GM21515 (cell line): ENCODE measurements at regions not wholly inside any gene's neighbourhood (a gene's known extent, or its start where the extent isn't known, plus 50 kb on each side); places are given as distances from the start of the nearest gene placed in this dataset.

Experiments
- ATAC-seq: cut with Tn5 transposase; IDR thresholded peaks from one replicate; pipeline ENCODE4 v1.9.1; 2021; ENCODE audit not compliant: unreplicated experiment

GRCh38 chr13:34300559-34300958 is 482.6 kb downstream of the RFC3 start:
- ATAC-seq, result no peak

GRCh38 chr13:34302596-34302995 is 484.6 kb downstream of the RFC3 start:
- ATAC-seq, result no peak

DNA sequence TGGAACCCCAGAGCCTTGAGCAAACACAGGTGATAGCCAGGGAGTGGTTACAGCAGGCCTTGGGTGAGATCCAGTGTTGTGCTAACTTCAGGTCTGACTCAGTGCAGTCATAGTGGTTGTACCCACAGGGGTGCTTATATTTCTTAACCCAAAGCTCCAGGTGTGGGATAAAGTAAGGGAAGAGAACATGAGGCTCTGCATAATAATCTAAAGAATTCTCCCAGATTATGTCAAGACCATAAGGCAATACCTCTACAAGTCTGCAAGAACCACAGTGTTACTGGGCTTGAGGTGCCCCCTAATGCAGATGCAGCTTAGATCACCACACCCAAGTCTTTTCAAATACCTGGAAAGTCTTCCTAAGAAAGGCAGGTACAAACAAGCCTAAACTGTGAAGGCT is 485.4 kb downstream of the RFC3 start:
- ATAC-seq, result no peak

- no peak for ATAC-seq
Measured at GRCh38 chr13:34307607-34308006, 489.7 kb downstream of the RFC3 start.

GRCh38 chr13:34308725-34309124 is 490.8 kb downstream of the RFC3 start:
- no peak for ATAC-seq

DNA sequence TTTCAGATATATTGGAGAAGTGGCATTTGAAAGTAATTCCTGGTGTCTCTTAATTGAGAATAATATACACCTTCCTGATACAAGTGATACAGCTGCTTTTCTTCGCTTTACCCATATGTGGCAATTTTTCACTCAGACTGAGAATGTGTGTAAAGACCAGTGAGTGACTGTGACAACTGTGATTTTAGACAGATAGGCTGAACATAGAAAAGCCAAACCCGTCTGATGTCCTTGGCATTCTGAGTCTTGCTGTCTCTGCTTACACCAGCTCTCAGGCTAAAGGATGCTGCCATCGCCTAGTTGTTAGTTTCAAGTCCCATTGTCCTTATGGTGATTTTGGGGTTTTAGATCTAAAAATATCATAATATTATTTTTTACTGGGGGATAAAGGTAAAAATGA is 492.6 kb downstream of the RFC3 start:
- ATAC-seq, result no peak

DNA sequence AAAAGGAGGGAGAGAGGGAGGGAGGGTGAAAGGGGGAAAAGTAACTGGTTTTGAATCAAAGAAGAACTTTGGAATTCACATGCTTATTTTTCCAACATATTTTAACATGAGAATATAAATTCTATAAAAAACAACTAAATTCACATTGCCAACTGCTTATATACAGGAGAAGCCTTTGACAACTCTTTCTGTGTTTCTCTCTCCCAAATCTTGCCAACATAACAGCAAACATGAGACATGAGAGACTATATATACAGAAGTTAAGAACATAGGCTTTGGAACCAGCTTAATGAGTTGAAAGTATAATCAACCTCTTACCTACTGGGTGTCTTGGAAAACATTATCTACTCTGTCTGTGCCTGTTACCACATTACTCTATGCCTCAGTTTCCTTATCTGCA is 493.3 kb downstream of the RFC3 start:
- no peak for ATAC-seq

GRCh38 chr13:34312578-34312977 is 494.6 kb downstream of the RFC3 start:
- no peak for ATAC-seq

DNA sequence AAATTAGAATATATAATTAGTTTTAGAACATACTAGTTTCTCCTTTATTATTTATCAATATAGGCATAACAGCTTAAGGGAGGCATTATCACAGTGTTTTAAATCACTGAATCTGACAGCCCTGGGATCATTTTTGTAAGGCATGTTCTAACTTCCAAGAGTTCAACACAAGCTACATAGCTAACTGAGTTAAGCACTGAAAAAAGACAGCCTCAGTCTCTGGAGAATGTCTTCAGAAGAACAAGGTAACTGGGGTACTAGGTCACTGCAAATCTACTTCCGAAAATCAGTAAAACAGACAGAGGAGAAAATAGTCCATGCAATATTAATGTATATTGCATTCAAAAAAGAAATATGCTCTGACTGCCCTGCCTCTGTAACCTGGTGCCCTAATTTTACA is 502.1 kb downstream of the RFC3 start:
- no peak for ATAC-seq

DNA sequence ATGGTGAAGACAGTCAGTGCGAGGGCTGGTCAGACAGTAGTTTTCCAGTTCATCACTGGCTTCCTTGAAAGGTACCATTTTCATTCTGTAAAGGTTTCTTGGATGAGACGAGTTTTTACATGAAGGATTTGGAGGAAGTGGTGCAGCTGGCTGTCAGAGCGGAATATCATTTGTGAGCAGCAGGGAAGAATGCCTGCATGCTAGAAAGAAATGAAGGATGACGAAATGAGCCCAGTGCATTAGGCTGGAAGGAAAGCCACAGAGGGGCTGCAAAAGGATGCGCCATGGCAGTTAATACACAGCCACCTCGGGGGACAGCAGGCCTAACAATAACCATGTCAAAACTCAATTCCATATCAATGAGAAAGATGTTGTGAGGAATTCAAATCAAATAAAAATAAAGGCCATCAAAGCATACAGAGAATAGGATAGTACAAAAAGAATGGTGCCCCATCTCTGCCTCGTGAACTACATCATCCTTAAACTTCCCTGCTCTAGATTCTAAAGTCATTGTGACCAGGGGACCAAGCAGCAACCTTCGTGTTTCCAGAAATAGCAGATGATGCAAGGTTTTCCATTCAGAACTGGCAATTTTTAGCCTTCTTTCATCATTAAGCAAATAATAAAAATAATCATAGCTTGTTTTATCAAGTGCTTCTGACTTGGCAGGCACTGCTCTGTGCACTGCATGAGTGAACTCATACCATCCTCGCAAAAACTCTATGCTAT is 504.2 kb downstream of the RFC3 start:
- ATAC-seq, result no peak

- no peak for ATAC-seq
Measured at GRCh38 chr13:34322743-34323074, 504.8 kb downstream of the RFC3 start.

DNA sequence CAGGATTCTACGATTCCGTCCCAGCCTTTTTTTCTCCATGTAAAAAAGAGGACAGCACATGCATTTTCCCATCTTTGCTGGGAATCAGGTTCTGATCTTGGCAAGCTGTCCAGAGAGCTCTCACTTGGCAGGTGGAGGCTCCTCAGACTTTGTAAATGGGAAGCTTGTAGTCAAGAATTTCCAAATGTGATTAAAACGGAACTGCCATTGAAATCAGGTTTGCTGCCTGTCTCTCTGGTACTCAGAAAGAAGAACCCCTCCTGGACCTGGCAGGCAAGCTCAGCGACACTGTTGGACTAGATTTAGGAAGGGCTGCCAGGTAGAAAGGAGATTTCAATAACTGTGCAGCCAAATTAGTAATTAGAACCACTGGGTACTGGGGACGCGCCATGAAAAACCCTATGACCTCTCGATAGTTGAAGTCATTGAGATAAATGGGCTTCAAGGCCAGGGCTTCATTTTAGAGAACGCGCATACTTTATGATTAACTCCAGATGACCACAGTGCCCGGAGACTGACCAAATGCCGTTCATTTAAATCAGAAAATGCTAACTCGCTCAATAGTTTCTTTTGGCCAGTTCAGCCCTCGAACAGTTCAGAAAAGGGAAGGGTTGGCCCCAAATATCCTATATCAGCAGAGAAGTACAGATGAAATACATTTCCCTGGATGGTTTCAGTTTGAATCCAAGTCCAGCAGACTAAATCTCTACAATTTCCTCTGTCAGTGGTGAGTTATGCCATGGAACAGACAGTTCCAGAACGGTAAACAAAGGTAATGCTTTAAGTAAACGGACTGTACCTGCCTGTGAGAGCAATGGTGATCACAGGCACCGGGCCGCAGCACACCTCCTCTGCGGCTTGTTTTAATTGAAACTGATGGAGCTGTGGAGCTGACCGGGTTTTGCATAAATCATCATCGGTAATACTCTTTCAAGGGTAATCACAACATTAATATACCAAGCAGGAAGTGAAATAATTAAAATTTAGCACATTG is 517.4 kb downstream of the RFC3 start:
- no peak for ATAC-seq

DNA sequence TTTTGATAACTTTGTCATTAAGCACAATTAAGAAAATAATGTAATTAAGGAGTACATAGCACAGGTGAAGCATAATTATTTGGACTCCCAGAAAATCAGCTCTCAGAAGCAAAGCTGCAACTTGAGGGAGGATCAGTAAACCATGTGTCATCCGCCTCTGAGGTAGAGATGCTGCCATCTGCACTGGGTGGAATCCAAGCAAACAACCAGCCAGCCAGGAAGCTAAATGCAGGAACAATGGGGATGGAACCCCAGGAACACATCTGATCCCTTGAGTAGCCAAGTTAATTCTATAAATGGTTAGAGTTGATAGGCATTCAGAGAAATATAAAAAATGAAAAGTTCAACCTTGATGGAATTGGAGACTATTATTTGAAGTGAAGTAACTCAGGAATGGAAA is 520.2 kb downstream of the RFC3 start:
- ATAC-seq, result no peak

DNA sequence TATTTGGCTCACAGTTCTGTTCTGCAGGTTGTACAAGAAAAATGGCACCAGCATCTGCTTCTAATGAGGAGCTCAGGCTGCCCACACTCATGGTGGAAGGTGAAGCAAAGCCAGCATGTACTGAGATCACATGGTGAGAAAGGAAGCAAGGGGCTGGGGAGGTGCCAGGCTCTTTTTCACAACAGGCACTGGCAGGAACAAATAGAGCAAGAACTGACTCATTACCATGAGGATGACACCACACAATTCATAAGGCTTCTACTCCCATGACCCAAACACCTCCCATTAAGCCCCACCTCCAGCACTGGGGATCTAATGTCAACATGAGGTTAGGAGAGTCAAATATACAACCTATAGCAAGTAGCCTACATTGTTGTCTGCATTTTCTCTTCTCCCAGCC is 522.6 kb downstream of the RFC3 start:
- no peak for ATAC-seq

GRCh38 chr13:34343413-34343940 is 525.5 kb downstream of the RFC3 start:
- ATAC-seq, result no peak

DNA sequence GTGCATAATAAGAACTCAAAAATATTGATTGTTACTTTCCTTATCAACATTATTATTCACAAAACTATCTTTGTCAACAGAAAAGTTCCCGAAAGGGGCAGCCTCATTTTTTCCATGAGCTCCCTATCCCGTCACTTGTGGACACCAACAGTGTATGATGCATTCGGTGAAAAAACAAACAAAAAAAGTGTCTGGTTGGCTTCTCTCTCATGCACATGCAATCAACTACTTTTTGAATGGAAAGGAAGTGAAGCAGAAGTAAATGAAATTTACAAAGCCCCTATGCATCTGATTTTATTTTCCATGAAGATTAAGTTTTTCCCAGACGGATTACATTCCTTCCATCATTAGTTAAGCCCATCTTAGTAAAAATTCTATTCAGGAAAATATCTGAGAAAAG is 526.9 kb downstream of the RFC3 start:
- ATAC-seq, result no peak

DNA sequence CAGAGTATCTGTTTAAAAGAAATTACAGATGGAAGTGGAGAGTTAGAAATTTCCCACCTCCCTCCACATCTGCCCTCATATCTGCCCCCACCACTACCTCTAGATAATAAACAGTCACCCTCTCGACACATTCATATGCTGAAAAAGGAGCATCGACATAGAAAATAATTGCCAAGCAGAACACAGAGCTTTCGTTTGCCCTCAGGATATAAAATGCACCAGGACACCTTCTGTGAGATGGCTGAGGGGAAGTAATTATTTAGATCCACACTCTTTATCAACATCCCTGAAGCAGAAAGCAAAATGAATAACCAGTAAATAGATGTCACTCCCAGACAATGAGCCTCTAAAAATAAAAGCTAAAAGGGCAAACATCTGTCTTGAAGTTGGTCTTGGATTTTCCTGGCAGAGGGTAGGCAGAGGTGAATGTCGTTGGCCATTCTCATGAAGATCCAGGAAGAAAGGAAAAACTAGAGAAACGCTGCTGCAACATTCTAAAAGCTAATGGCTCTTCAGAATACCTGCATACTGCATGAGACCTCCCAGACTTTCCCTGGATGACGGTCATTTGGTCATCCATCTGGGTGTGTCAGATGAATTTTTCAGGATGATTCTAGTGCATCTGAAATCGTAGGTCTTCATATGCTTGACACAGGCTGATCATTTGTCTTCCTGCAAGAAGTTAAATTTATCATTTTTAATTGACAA is 527.5 kb downstream of the RFC3 start:
- ATAC-seq, result no peak

GRCh38 chr13:34346626-34347025 is 528.7 kb downstream of the RFC3 start:
- ATAC-seq, result no peak

GRCh38 chr13:34347784-34348573 is 530.0 kb downstream of the RFC3 start:
- no peak for ATAC-seq

GRCh38 chr13:34349091-34349722 is 531.3 kb downstream of the RFC3 start:
- no peak for ATAC-seq
